ENCODE measurements at regions not wholly inside any gene's neighbourhood (a gene's known extent, or its start where the extent isn't known, plus 50 kb on each side); places are given as distances from the start of the nearest gene placed in this dataset.

GRCh38 chr2:37788602-37789209 is 117.3 kb upstream of the CDC42EP3 start:
- no peak overlapping the region for H3K4me3 Mint-ChIP-seq (ENCODE audit: unreplicated experiment)
- no peaks in the 10 kb centered on the region for H3K4me1 Mint-ChIP-seq (ENCODE audit: unreplicated experiment)
- H3K27me3 Mint-ChIP-seq (ENCODE audit: unreplicated experiment) = peaks cover 1% of the 10 kb centered on the region
- no peak for TF ChIP-seq CTCF (IDR thresholded peaks at IDR 0.05; ENCODE audit: unreplicated experiment)
- no peak overlapping the region for H3K27ac Mint-ChIP-seq (ENCODE audit: unreplicated experiment)
- no peaks in the 10 kb centered on the region for H3K36me3 Mint-ChIP-seq (ENCODE audit: low read depth, unreplicated experiment)
- no peak for DNase-seq (ENCODE audit: low spot score)
- no peaks in the 10 kb centered on the region for H3K9me3 Mint-ChIP-seq (ENCODE audit: unreplicated experiment)

- DNase-seq (ENCODE audit: low spot score) = no peak
- no peak for TF ChIP-seq CTCF (IDR thresholded peaks at IDR 0.05; ENCODE audit: unreplicated experiment)
- Mint-ChIP-seq H3K9me3 (ENCODE audit: unreplicated experiment) (no peaks in the 10 kb centered on the region), H3K36me3 (ENCODE audit: low read depth, unreplicated experiment) (no peaks in the 10 kb centered on the region), H3K27me3 (ENCODE audit: unreplicated experiment) (peaks cover 4% of the 10 kb centered on the region), H3K27ac (ENCODE audit: unreplicated experiment) (no peak overlapping the region), H3K4me1 (ENCODE audit: unreplicated experiment) (no peaks in the 10 kb centered on the region), H3K4me3 (ENCODE audit: unreplicated experiment) (no peak overlapping the region)
Observed at GRCh38 chr2:37790019-37790418, 118.6 kb upstream of the CDC42EP3 start.

GRCh38 chr2:37790462-37790861 is 119.0 kb upstream of the CDC42EP3 start:
- Mint-ChIP-seq H3K4me3 (ENCODE audit: unreplicated experiment) (no peak overlapping the region), H3K36me3 (ENCODE audit: low read depth, unreplicated experiment) (no peaks in the 10 kb centered on the region), H3K9me3 (ENCODE audit: unreplicated experiment) (no peaks in the 10 kb centered on the region), H3K27me3 (ENCODE audit: unreplicated experiment) (peaks cover 4% of the 10 kb centered on the region), H3K27ac (ENCODE audit: unreplicated experiment) (no peak overlapping the region), H3K4me1 (ENCODE audit: unreplicated experiment) (no peaks in the 10 kb centered on the region)
- TF ChIP-seq CTCF (IDR thresholded peaks at IDR 0.05; ENCODE audit: unreplicated experiment) = no peak
- DNase-seq (ENCODE audit: low spot score) = no peak

GRCh38 chr2:37792366-37792765 is 120.9 kb upstream of the CDC42EP3 start:
- Mint-ChIP-seq H3K27ac (ENCODE audit: unreplicated experiment) (no peak overlapping the region), H3K4me1 (ENCODE audit: unreplicated experiment) (peaks cover 10% of the 10 kb centered on the region), H3K36me3 (ENCODE audit: low read depth, unreplicated experiment) (no peaks in the 10 kb centered on the region), H3K4me3 (ENCODE audit: unreplicated experiment) (no peak overlapping the region), H3K27me3 (ENCODE audit: unreplicated experiment) (peaks cover 4% of the 10 kb centered on the region), H3K9me3 (ENCODE audit: unreplicated experiment) (no peaks in the 10 kb centered on the region)
- DNase-seq (ENCODE audit: low spot score) = no peak
- no peak for TF ChIP-seq CTCF (IDR thresholded peaks at IDR 0.05; ENCODE audit: unreplicated experiment)

- DNase-seq (ENCODE audit: low spot score) = no peak
- no peak for TF ChIP-seq CTCF (IDR thresholded peaks at IDR 0.05; ENCODE audit: unreplicated experiment)
- H3K4me1 Mint-ChIP-seq (ENCODE audit: unreplicated experiment) = peaks cover 10% of the 10 kb centered on the region
- no peak overlapping the region for H3K4me3 Mint-ChIP-seq (ENCODE audit: unreplicated experiment)
- no peaks in the 10 kb centered on the region for H3K9me3 Mint-ChIP-seq (ENCODE audit: unreplicated experiment)
- peaks cover 4% of the 10 kb centered on the region for H3K27me3 Mint-ChIP-seq (ENCODE audit: unreplicated experiment)
- no peak overlapping the region for H3K27ac Mint-ChIP-seq (ENCODE audit: unreplicated experiment)
- no peaks in the 10 kb centered on the region for H3K36me3 Mint-ChIP-seq (ENCODE audit: low read depth, unreplicated experiment)
Observed at GRCh38 chr2:37793004-37793403, 121.6 kb upstream of the CDC42EP3 start.
